GM19463 (cell line): ENCODE measurements at regions not wholly inside any gene's neighbourhood (a gene's known extent, or its start where the extent isn't known, plus 50 kb on each side); places are given as distances from the start of the nearest gene placed in this dataset.

ENCODE experiments used
- ATAC-seq: cut with Tn5 transposase; IDR thresholded peaks from one replicate; pipeline ENCODE4 v1.9.1; 2021; ENCODE audit warnings: mild to moderate bottlenecking, moderate library complexity; ENCODE audit not compliant: unreplicated experiment

- ATAC-seq: no peak
These were observed 672.9 kb upstream of the GRAMD2B start for GRCh38 chr5:125750147-125750860.

- no peak for ATAC-seq
These were observed 672.4 kb upstream of the GRAMD2B start for GRCh38 chr5:125750861-125751186.

- no peak for ATAC-seq
These were observed 666.8 kb upstream of the GRAMD2B start for GRCh38 chr5:125756456-125756855.

- ATAC-seq: no peak
These were observed 656.5 kb upstream of the GRAMD2B start for GRCh38 chr5:125766706-125767105.

- no peak for ATAC-seq
These were observed 647.3 kb upstream of the GRAMD2B start for GRCh38 chr5:125775896-125776295.

- no peak for ATAC-seq
These were observed 646.5 kb upstream of the GRAMD2B start for GRCh38 chr5:125776656-125777139.

- ATAC-seq: no peak
These were observed 644.4 kb upstream of the GRAMD2B start for GRCh38 chr5:125778791-125779190.

- ATAC-seq: no peak
These were observed 637.8 kb upstream of the GRAMD2B start for GRCh38 chr5:125785407-125785806.

GRCh38 chr5:125786021-125786420 lies 637.2 kb upstream of the GRAMD2B start:
- no peak for ATAC-seq

GRCh38 chr5:125793470-125793869 lies 629.7 kb upstream of the GRAMD2B start:
- ATAC-seq: no peak

GRCh38 chr5:125794922-125795321 lies 628.3 kb upstream of the GRAMD2B start:
- no peak for ATAC-seq

- no peak for ATAC-seq
These were observed 624.9 kb upstream of the GRAMD2B start for GRCh38 chr5:125798307-125798706.

GRCh38 chr5:125812651-125813050 lies 610.6 kb upstream of the GRAMD2B start:
- ATAC-seq: no peak

GRCh38 chr5:125813221-125813974 lies 609.8 kb upstream of the GRAMD2B start:
- ATAC-seq: no peak

- ATAC-seq: no peak
These were observed 609.1 kb upstream of the GRAMD2B start for GRCh38 chr5:125814119-125814518.

- ATAC-seq: no peak
These were observed 599.6 kb upstream of the GRAMD2B start for GRCh38 chr5:125823572-125823971.

- ATAC-seq: no peak
These were observed 597.0 kb upstream of the GRAMD2B start for GRCh38 chr5:125826214-125826613.

- peak; percentile 94 for ATAC-seq
These were observed 593.9 kb upstream of the GRAMD2B start for GRCh38 chr5:125829349-125829748.

GRCh38 chr5:125833398-125833797 lies 589.8 kb upstream of the GRAMD2B start:
- no peak for ATAC-seq

GRCh38 chr5:125834438-125835115 lies 588.6 kb upstream of the GRAMD2B start:
- ATAC-seq: no peak

GRCh38 chr5:125835293-125836172 lies 587.7 kb upstream of the GRAMD2B start:
- ATAC-seq: peak; percentile 80
